ENCODE measurements at regions not wholly inside any gene's neighbourhood (a gene's known extent, or its start where the extent isn't known, plus 50 kb on each side); places are given as distances from the start of the nearest gene placed in this dataset.

DNA sequence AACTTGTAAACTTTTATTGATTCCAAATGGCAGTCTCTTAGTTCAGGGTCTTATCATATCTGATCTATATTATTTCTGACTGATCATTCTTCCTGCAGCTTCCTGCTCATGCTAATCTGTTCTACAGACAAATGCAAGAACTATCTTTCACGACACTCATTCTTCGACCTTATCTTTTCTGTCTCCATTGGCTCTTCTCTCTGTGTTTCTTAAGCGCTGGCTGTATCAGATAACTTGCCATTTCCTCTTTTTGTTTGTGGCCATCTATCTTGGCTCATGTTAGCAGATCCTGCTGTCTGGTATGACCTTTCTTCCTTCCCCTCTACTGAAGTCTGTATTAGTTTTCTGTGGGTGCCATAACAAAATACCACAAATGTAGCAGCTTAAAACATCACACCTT, 230.5 kb upstream of the PUDP start:
- TF ChIP-seq, protein P1, sequence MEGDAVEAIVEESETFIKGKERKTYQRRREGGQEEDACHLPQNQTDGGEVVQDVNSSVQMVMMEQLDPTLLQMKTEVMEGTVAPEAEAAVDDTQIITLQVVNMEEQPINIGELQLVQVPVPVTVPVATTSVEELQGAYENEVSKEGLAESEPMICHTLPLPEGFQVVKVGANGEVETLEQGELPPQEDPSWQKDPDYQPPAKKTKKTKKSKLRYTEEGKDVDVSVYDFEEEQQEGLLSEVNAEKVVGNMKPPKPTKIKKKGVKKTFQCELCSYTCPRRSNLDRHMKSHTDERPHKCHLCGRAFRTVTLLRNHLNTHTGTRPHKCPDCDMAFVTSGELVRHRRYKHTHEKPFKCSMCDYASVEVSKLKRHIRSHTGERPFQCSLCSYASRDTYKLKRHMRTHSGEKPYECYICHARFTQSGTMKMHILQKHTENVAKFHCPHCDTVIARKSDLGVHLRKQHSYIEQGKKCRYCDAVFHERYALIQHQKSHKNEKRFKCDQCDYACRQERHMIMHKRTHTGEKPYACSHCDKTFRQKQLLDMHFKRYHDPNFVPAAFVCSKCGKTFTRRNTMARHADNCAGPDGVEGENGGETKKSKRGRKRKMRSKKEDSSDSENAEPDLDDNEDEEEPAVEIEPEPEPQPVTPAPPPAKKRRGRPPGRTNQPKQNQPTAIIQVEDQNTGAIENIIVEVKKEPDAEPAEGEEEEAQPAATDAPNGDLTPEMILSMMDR (IDR thresholded peaks at IDR 0.05) = no peak
- no peak for TF ChIP-seq POLR2A (IDR thresholded peaks at IDR 0.05)

Data from prostate gland (tissue), 2 donors.